Uterus (tissue), 3 donors: ENCODE measurements at regions not wholly inside any gene's neighbourhood (a gene's known extent, or its start where the extent isn't known, plus 50 kb on each side); places are given as distances from the start of the nearest gene placed in this dataset.
"Not testable (repeated sequence)": the region's sequence is repeated elsewhere in the genome, so short reads cannot be mapped to it uniquely, and the experiment has no call there.

Experiments used
- DNase-seq, 2 donors: peaks; one replicate each; pipeline ENCODE4 v3.0.0-alpha.2; 2019 to 2020
- H3K27ac ChIP-seq, 2 donors: fragments of 200-600 bp; sonication (generic); 1 replicate in 1 of 2; 2 replicates in 1 of 2; pipeline ENCODE4 v1.5.1; 2016 to 2018
- H3K27me3 ChIP-seq, 2 donors: fragments of 200-600 bp; sonication (generic); one replicate each; pipeline ENCODE4 v1.5.1; 2018 to 2019; ENCODE audit warnings: control low read depth in 1 of 2
- H3K36me3 ChIP-seq, 2 donors: fragments of 200-600 bp; sonication (generic); one replicate each; pipeline ENCODE4 v1.5.1; 2019; ENCODE audit warnings: control low read depth in 1 of 2
- H3K4me1 ChIP-seq, 2 donors: fragments of 200-600 bp; sonication (generic); one replicate each; pipeline ENCODE4 v1.5.1; 2018 to 2019; ENCODE audit warnings: control low read depth in 1 of 2
- H3K4me3 ChIP-seq, 2 donors: fragments of 200-600 bp; sonication (generic); 1 replicate in 1 of 2; 2 replicates in 1 of 2; pipeline ENCODE4 v1.5.1; 2018 to 2019; ENCODE audit warnings: mild to moderate bottlenecking in 1 of 2
- H3K9me3 ChIP-seq, 2 donors: fragments of 200-600 bp; sonication (generic); one replicate each; pipeline ENCODE4 v1.5.1; 2019; ENCODE audit warnings: control low read depth in 1 of 2
- POLR2A ChIP-seq, 2 donors: fragments of 450-650 bp; IDR thresholded peaks; one replicate each; pipeline ENCODE4 v1.6.1; 2016; ENCODE audit warnings: antibody characterized with exemption in 2 of 2, mild to moderate bottlenecking in 1 of 2, moderate library complexity in 1 of 2
- intact Hi-C: fragments of 100-400 bp; cut with DNase I; formaldehyde crosslinking; loops from one replicate; pipeline ENCODE4 v1.15.1; 2023; ENCODE audit warnings: low total_unique reads
- TF ChIP-seq, protein P1 (sequence below), 4 experiments: fragments of 200-600 bp in 2 of 4; fragments of 450-650 bp in 2 of 4; sonication (generic) in 2 of 4; IDR thresholded peaks; one replicate each; pipeline ENCODE4 v1.5.1; 2016 to 2019; ENCODE audit warnings: antibody characterized with exemption in 4 of 4, mild to moderate bottlenecking in 2 of 4, moderate library complexity in 1 of 4
- donor health status: DM: yes; HTN: yes; CAD: no.

DNA sequence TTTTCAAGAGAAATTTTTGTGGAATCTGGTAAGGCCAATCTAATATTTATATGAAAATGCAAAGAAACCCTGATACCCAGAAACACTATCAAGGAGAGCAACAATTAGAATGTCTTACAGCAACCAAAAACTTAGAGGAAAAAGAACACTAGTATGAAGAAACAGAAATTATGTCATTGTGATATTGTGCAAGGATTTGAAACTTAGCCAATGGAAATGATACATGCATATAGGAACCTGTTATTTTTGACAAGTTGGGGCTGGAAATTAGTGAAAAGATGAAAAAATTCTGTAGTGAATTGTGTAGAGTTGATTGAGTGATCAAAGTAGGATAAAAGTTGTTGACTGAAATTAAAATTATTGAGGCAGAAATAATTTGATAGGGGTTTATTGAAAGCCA, 792.6 kb upstream of the SLITRK6 start:
- H3K9me3 ChIP-seq: no peaks in the 10 kb centered on the region
- H3K4me1 ChIP-seq: no peaks in the 10 kb centered on the region
- H3K27ac ChIP-seq: no peak overlapping the region
- no peak for TF ChIP-seq POLR2A (IDR thresholded peaks at IDR 0.05)
- TF ChIP-seq, protein P1, sequence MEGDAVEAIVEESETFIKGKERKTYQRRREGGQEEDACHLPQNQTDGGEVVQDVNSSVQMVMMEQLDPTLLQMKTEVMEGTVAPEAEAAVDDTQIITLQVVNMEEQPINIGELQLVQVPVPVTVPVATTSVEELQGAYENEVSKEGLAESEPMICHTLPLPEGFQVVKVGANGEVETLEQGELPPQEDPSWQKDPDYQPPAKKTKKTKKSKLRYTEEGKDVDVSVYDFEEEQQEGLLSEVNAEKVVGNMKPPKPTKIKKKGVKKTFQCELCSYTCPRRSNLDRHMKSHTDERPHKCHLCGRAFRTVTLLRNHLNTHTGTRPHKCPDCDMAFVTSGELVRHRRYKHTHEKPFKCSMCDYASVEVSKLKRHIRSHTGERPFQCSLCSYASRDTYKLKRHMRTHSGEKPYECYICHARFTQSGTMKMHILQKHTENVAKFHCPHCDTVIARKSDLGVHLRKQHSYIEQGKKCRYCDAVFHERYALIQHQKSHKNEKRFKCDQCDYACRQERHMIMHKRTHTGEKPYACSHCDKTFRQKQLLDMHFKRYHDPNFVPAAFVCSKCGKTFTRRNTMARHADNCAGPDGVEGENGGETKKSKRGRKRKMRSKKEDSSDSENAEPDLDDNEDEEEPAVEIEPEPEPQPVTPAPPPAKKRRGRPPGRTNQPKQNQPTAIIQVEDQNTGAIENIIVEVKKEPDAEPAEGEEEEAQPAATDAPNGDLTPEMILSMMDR (IDR thresholded peaks at IDR 0.05): no peak
- H3K27me3 ChIP-seq: no peaks in the 10 kb centered on the region
- H3K4me3 ChIP-seq: no peak overlapping the region
- no peaks in the 10 kb centered on the region for H3K36me3 ChIP-seq
- intact Hi-C loops: no loop called here
- no peak for DNase-seq

DNA sequence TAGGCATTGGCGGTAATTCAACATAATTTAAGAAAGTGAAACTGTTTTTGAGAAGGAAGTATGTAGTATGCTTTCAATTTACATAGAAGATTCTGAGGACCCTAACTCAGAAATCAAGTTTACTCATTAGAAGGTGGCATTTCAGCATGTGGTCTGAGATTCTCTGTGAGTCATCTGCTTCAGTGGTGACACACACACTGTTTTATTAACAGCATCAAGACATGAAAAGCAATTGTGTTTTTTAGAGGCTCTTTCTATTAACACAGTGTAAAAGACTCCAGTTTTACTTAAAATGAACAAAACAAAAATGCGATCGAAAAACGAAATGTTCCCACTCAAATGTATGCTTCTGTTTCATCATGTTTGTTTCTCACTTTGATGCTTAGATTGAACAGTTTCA, 802.1 kb upstream of the SLITRK6 start:
- intact Hi-C loops: no loop called here
- H3K4me3 ChIP-seq: no peak overlapping the region

DNA sequence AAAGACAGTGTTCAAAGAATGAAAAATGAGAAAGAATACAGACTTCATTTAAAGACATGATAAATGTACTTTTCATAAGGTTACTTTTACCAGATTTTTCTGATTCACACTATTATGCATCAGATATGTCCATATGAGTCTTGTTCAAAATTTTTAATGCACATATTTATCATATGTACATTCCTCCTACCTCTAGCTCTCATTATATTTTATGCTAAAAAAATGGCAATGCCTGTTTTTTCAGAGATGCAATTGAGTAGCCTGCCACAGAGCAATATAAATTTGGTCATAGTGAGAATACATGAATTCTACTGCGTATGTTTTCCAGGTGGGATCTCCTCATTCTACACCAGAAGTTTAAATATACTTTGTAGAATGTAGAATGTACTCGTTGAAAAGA, 807.0 kb upstream of the SLITRK6 start:
- H3K27me3 ChIP-seq: no peaks in the 10 kb centered on the region
- H3K4me3 ChIP-seq: no peak overlapping the region
- no peak overlapping the region for H3K27ac ChIP-seq
- no peaks in the 10 kb centered on the region for H3K36me3 ChIP-seq
- H3K9me3 ChIP-seq: no peaks in the 10 kb centered on the region
- H3K4me1 ChIP-seq: no peaks in the 10 kb centered on the region
- DNase-seq: no peak
- intact Hi-C loops: no loop called here
- TF ChIP-seq POLR2A (IDR thresholded peaks at IDR 0.05): no peak
- TF ChIP-seq, protein P1 (IDR thresholded peaks at IDR 0.05): no peak

More for the DNA sequence above, 802.1 kb upstream of the SLITRK6 start:
- Histone ChIP-seq H3K27me3 (no peaks in the 10 kb centered on the region), H3K36me3 (no peaks in the 10 kb centered on the region), H3K9me3 (no peaks in the 10 kb centered on the region), H3K27ac (no peak overlapping the region), H3K4me1 (no peaks in the 10 kb centered on the region)
- DNase-seq: no peak
- TF ChIP-seq, protein P1 (IDR thresholded peaks at IDR 0.05): no peak
- no peak for TF ChIP-seq POLR2A (IDR thresholded peaks at IDR 0.05)

DNA sequence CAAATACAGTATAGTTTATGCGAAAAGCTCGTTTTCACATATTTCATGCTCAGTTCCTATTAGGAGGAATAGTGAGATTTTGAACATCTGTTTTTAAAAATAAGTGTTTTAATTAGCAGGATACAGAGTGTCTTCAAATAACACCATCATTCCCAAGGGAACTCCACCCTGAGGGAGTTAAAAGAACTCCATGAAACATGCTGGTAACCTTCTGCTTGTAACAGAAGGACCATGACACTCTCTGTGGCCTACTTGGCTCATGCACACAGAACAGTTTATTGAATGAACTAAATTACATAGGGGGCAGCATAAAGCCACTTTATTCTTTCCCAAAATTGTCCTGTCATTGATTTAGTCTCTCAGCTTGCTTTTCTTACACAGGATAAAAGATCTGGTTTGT, 809.5 kb upstream of the SLITRK6 start:
- no peaks in the 10 kb centered on the region for H3K9me3 ChIP-seq
- no peaks in the 10 kb centered on the region for H3K27me3 ChIP-seq
- H3K4me1 ChIP-seq: no peaks in the 10 kb centered on the region
- no peak for DNase-seq
- no peaks in the 10 kb centered on the region for H3K36me3 ChIP-seq
- TF ChIP-seq POLR2A (IDR thresholded peaks at IDR 0.05): no peak
- TF ChIP-seq, protein P1 (IDR thresholded peaks at IDR 0.05): no peak
- intact Hi-C loops: no loop called here
- H3K4me3 ChIP-seq: no peak overlapping the region
- no peak overlapping the region for H3K27ac ChIP-seq

DNA sequence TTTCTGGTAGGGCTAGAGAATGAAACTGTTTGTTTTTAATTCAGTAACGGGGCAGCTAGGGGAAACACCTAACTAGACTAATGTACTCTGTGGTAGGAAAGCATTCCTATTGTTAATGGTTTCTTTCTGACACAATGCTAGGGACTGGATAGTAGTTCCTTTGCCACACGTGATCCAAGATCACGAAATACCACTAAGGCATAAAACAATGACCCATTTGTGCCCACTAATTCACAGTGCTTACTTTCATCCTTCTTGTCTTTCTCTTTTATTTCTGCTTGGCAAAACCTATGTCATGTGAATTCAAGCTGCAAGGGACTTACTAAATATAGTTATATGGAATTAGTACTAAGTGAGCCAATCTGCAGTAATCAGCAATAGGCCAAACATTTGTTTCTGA, 834.1 kb upstream of the SLITRK6 start:
- H3K36me3 ChIP-seq: no peaks in the 10 kb centered on the region
- TF ChIP-seq, protein P1 (IDR thresholded peaks at IDR 0.05): no peak
- TF ChIP-seq POLR2A (IDR thresholded peaks at IDR 0.05): no peak
- H3K27ac ChIP-seq: no peak overlapping the region
- no peaks in the 10 kb centered on the region for H3K9me3 ChIP-seq
- intact Hi-C loops: no loop called here
- H3K4me1 ChIP-seq: no peaks in the 10 kb centered on the region
- no peak overlapping the region for H3K4me3 ChIP-seq
- no peaks in the 10 kb centered on the region for H3K27me3 ChIP-seq
- DNase-seq: no peak

DNA sequence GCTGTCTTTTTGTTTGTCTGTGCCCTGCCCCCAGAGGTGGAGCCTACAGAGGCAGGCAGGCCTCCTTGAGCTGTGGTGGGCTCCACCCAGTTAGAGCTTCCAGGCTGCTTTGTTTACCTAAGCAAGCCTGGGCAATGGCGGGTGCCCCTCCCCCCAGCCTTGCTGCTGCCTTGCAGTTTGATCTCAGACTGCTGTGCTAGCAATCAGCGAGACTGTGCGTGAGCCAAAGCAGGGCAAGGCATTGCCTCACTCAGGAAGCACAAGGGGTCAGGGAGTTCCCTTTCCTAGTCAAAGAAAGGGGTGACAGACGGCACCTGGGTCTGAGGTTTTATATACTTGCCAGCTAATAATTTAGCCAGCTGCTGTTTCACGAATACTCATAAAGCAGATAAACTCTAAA, 852.0 kb upstream of the SLITRK6 start:
- DNase-seq, intact Hi-C loops, H3K36me3 ChIP-seq: not testable (repeated sequence)

More for the DNA sequence above, 852.0 kb upstream of the SLITRK6 start:
- not testable (repeated sequence) for H3K4me1 ChIP-seq, H3K4me3 ChIP-seq, H3K27me3 ChIP-seq, H3K27ac ChIP-seq, H3K9me3 ChIP-seq
